HG03066 (cell line): ENCODE measurements at regions not wholly inside any gene's neighbourhood (a gene's known extent, or its start where the extent isn't known, plus 50 kb on each side); places are given as distances from the start of the nearest gene placed in this dataset.

Experiments used
- ATAC-seq: cut with Tn5 transposase; IDR thresholded peaks from one replicate; pipeline ENCODE4 v1.9.1; 2021; ENCODE audit warnings: low read depth; ENCODE audit not compliant: unreplicated experiment

GRCh38 chr7:47666164-47666862 is 84.4 kb upstream of the TNS3 start:
- no peak for ATAC-seq

- no peak for ATAC-seq
Measured at GRCh38 chr7:47664650-47665195, 82.8 kb upstream of the TNS3 start.

- ATAC-seq = no peak
Measured at GRCh38 chr7:47663851-47664250, 81.9 kb upstream of the TNS3 start.

- ATAC-seq = no peak
Measured at GRCh38 chr7:47663213-47663612, 81.3 kb upstream of the TNS3 start.

- no peak for ATAC-seq
Measured at GRCh38 chr7:47661051-47661714, 79.3 kb upstream of the TNS3 start.

GRCh38 chr7:47659664-47660462 is 78.0 kb upstream of the TNS3 start:
- no peak for ATAC-seq

- ATAC-seq = no peak
Measured at GRCh38 chr7:47658886-47659635, 77.2 kb upstream of the TNS3 start.

- no peak for ATAC-seq
Measured at GRCh38 chr7:47657126-47657525, 75.2 kb upstream of the TNS3 start.

- ATAC-seq = no peak
Measured at GRCh38 chr7:47654672-47655298, 72.9 kb upstream of the TNS3 start.

- no peak for ATAC-seq
Measured at GRCh38 chr7:47653550-47654411, 71.9 kb upstream of the TNS3 start.

- ATAC-seq = no peak
Measured at GRCh38 chr7:47652591-47652990, 70.7 kb upstream of the TNS3 start.

GRCh38 chr7:47651355-47652317 is 69.7 kb upstream of the TNS3 start:
- no peak for ATAC-seq

- no peak for ATAC-seq
Measured at GRCh38 chr7:47649919-47650318, 68.0 kb upstream of the TNS3 start.

GRCh38 chr7:47648275-47648925 is 66.5 kb upstream of the TNS3 start:
- no peak for ATAC-seq

GRCh38 chr7:47647918-47648250 is 66.0 kb upstream of the TNS3 start:
- no peak for ATAC-seq

GRCh38 chr7:47647181-47647917 is 65.4 kb upstream of the TNS3 start:
- peak; percentile 68 for ATAC-seq
